Chondrocyte (in vitro differentiated cells): ENCODE measurements at regions not wholly inside any gene's neighbourhood (a gene's known extent, or its start where the extent isn't known, plus 50 kb on each side); places are given as distances from the start of the nearest gene placed in this dataset.
A peak's percentile ranks its signal among the peaks of the same experiment; 100 is the strongest.

Experiments
- DNase-seq: peaks from one replicate; pipeline ENCODE4 v3.0.0; 2021; ENCODE audit warnings: mixed read lengths, low spot score
- H3K27ac Mint-ChIP-seq: one replicate; pipeline ENCODE4 v1.8.0; 2021; ENCODE audit warnings: mild to moderate bottlenecking, moderate library complexity, mixed read lengths; ENCODE audit not compliant: unreplicated experiment
- H3K27me3 Mint-ChIP-seq: 2 replicates; pipeline ENCODE4 v1.8.0; 2021; ENCODE audit warnings: low read depth, mixed read lengths
- H3K36me3 Mint-ChIP-seq: 2 replicates; pipeline ENCODE4 v1.8.0; 2021; ENCODE audit warnings: low read depth, mixed read lengths
- H3K4me1 Mint-ChIP-seq: 2 replicates; pipeline ENCODE4 v1.8.0; 2021; ENCODE audit warnings: low read depth, mild to moderate bottlenecking, mixed read lengths
- H3K4me3 Mint-ChIP-seq: one replicate; pipeline ENCODE4 v1.8.0; 2021; ENCODE audit warnings: mild to moderate bottlenecking, moderate library complexity, mixed read lengths; ENCODE audit not compliant: unreplicated experiment
- H3K9me3 Mint-ChIP-seq: 2 replicates; pipeline ENCODE4 v1.8.0; 2021; ENCODE audit warnings: low read depth, mixed read lengths
- TF ChIP-seq, protein P1 (sequence below): fragments of 200-600 bp; sonication (generic); IDR thresholded peaks from 2 replicates; pipeline ENCODE4 v1.5.0; 2021; ENCODE audit warnings: antibody characterized with exemption, mild to moderate bottlenecking, moderate library complexity

DNA sequence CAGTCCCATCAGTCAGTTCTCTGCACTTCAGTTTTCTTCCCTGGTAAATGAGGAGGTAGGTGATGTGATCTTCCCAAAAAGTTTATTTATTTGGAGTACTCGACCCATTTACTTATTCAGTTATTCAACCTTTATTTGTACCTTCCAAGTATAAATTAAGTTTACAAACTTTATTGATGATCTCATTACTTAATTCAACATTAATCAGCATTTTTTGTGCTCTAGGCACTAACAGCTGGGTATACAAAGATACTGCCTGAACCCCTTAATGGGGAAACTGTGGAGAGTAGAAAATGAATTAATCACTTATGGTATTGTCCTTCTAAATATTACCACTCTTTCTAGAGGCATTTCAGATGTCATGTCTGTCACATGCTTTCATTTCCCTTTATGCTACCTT lies 293.3 kb downstream of the DLEU7 start:
- TF ChIP-seq, protein P1, sequence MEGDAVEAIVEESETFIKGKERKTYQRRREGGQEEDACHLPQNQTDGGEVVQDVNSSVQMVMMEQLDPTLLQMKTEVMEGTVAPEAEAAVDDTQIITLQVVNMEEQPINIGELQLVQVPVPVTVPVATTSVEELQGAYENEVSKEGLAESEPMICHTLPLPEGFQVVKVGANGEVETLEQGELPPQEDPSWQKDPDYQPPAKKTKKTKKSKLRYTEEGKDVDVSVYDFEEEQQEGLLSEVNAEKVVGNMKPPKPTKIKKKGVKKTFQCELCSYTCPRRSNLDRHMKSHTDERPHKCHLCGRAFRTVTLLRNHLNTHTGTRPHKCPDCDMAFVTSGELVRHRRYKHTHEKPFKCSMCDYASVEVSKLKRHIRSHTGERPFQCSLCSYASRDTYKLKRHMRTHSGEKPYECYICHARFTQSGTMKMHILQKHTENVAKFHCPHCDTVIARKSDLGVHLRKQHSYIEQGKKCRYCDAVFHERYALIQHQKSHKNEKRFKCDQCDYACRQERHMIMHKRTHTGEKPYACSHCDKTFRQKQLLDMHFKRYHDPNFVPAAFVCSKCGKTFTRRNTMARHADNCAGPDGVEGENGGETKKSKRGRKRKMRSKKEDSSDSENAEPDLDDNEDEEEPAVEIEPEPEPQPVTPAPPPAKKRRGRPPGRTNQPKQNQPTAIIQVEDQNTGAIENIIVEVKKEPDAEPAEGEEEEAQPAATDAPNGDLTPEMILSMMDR, result no peak

DNA sequence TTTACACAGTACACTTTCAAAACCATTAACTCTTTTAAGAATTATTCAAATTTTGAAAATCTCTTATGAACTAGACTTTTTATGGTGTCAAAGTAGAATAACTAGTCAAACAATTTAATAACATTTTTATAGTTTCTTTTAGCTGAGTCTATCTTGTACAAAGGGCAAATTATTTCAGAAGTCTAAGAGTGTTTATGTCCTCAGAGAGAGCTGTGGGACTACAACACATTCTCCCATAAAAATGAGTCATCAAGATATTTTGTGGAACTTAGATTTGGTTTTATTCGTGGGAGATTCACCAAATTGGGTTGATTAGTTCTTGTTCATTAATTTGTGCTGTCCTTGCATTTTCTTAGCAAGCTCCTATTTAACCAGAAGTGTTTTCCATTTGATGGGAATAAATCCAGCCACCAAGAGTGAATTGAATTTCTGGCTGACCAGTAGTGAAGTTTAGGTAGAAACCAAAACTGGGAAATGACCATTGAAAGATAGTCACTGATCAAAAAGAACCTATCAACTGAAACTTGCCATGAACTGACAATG lies 291.0 kb downstream of the DLEU7 start:
- peaks cover 3% of the 10 kb centered on the region for H3K36me3 Mint-ChIP-seq
- TF ChIP-seq, protein P1, result no peak
- H3K27me3 Mint-ChIP-seq, result no peaks in the 10 kb centered on the region
- peaks cover 9% of the 10 kb centered on the region for H3K4me1 Mint-ChIP-seq
- H3K27ac Mint-ChIP-seq, result no peak overlapping the region
- DNase-seq, result no peak
- no peak overlapping the region for H3K4me3 Mint-ChIP-seq
- peaks cover 9% of the 10 kb centered on the region for H3K9me3 Mint-ChIP-seq

More for the DNA sequence above, 293.3 kb downstream of the DLEU7 start:
- Mint-ChIP-seq H3K27me3 (no peaks in the 10 kb centered on the region), H3K36me3 (peaks cover 3% of the 10 kb centered on the region), H3K4me1 (peaks cover 15% of the 10 kb centered on the region), H3K9me3 (peaks cover 9% of the 10 kb centered on the region), H3K27ac (no peak overlapping the region), H3K4me3 (no peak overlapping the region)
- no peak for DNase-seq

DNA sequence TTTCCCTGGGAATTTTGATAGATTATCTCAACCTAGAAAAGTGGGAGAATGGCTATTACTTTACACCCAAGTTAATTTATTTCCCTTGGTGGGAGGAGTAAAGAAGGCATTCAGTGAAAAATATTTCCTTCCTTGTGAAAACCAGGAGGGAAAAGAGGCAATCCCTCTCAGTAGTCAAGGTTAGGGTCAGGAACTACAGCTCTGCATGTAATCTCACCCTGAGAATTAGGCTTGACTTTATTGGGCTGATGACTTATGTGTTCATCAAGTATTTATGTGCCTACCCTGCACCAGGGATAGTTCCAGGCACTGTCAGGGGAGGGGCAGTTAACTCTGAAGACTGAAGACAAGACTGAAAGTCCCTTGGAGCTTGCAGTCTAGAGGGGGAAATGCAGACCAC lies 281.8 kb downstream of the DLEU7 start:
- no peak for DNase-seq
- Mint-ChIP-seq H3K36me3 (peaks cover 4% of the 10 kb centered on the region), H3K27ac (no peak overlapping the region), H3K9me3 (peaks cover 9% of the 10 kb centered on the region), H3K4me1 (peaks cover 7% of the 10 kb centered on the region), H3K27me3 (no peaks in the 10 kb centered on the region), H3K4me3 (no peak overlapping the region)
- TF ChIP-seq, protein P1, result no peak

DNA sequence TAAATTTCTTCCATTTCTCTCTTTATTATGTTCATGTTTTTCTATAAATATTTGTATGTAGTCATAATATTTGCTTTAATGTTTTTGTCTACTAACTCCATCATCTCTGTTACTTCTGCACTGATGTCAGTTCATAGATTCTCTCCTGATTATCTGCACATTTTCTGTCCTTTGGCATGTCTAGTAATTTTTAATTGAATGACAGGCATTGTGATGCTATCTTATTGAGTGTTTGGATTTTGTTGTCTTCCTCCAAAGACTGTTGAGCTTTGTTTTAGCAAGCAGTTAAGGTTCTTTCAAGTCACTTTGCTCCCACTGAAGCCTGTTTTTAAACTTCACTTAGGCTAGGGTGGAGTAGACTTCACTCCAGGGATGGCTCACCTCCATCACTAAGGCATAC lies 276.8 kb downstream of the DLEU7 start:
- TF ChIP-seq, protein P1, result no peak
- Mint-ChIP-seq H3K27ac (no peak overlapping the region), H3K27me3 (no peaks in the 10 kb centered on the region)

DNA sequence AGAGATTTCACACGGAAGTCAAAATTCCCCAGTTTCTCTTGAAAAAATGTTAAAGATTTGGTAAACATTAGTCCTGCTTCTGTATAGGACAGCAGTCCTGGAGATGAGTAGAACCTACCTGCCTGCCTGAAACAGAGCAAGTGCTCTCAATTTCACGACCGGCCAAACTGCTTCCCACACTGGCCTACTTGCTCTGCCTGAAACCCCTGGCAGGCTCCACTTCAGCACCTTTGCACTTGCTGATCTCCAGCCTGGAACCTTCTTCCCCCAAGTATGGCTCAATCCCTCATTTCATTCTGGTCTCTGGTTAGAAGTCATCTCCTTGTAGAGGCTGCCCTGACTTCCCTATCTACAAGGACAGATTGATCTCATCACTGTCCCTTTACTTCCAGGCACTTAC lies 271.4 kb downstream of the DLEU7 start:
- Mint-ChIP-seq H3K9me3 (peaks cover 5% of the 10 kb centered on the region), H3K36me3 (peaks cover 2% of the 10 kb centered on the region), H3K4me3 (no peak overlapping the region), H3K27ac (peak overlapping the region; percentile 15), H3K4me1 (peaks cover 57% of the 10 kb centered on the region), H3K27me3 (no peaks in the 10 kb centered on the region)
- TF ChIP-seq, protein P1, result no peak
- DNase-seq, result no peak

More for the DNA sequence above, 276.8 kb downstream of the DLEU7 start:
- H3K9me3 Mint-ChIP-seq, result peaks cover 18% of the 10 kb centered on the region
- DNase-seq, result no peak
- H3K36me3 Mint-ChIP-seq, result peaks cover 5% of the 10 kb centered on the region
- peaks cover 11% of the 10 kb centered on the region for H3K4me1 Mint-ChIP-seq
- no peak overlapping the region for H3K4me3 Mint-ChIP-seq
